Parathyroid adenoma (tissue), 2 donors: ENCODE measurements at regions not wholly inside any gene's neighbourhood (a gene's known extent, or its start where the extent isn't known, plus 50 kb on each side); places are given as distances from the start of the nearest gene placed in this dataset.

Experiments
- H2AFZ ChIP-seq: fragments of 300-600 bp; sonication (generic); one replicate; pipeline ENCODE4 v1.7.0; 2017; ENCODE audit warnings: antibody characterized with exemption, mild to moderate bottlenecking
- H3K27ac ChIP-seq: fragments of 300-600 bp; sonication (generic); one replicate; pipeline ENCODE4 v1.7.0; 2017
- H3K27me3 ChIP-seq: fragments of 300-600 bp; sonication (generic); one replicate; pipeline ENCODE4 v1.7.0; 2017; ENCODE audit warnings: low read length; ENCODE audit not compliant: control insufficient read depth, insufficient read depth
- H3K36me3 ChIP-seq: fragments of 300-600 bp; sonication (generic); one replicate; pipeline ENCODE4 v1.7.0; 2017; ENCODE audit warnings: low read length; ENCODE audit not compliant: control insufficient read depth, insufficient read depth
- H3K4me1 ChIP-seq: fragments of 300-600 bp; sonication (generic); one replicate; pipeline ENCODE4 v1.7.0; 2017; ENCODE audit warnings: control low read depth
- H3K4me2 ChIP-seq: fragments of 300-600 bp; sonication (generic); one replicate; pipeline ENCODE4 v1.7.0; 2017; ENCODE audit warnings: low read length
- H3K4me3 ChIP-seq: fragments of 300-600 bp; sonication (generic); one replicate; pipeline ENCODE4 v1.7.0; 2017; ENCODE audit warnings: low read depth, low read length
- H3K79me2 ChIP-seq: fragments of 300-600 bp; sonication (generic); one replicate; pipeline ENCODE4 v1.7.0; 2017; ENCODE audit warnings: control low read depth
- H3K9ac ChIP-seq: fragments of 300-600 bp; sonication (generic); one replicate; pipeline ENCODE4 v1.7.0; 2017; ENCODE audit warnings: mild to moderate bottlenecking
- H3K9me3 ChIP-seq: fragments of 300-600 bp; sonication (generic); one replicate; pipeline ENCODE4 v1.7.0; 2017; ENCODE audit warnings: low read length; ENCODE audit not compliant: control insufficient read depth
- CTCF ChIP-seq: fragments of 300-600 bp; sonication (generic); IDR thresholded peaks from one replicate; pipeline ENCODE4 v1.7.0; 2017; ENCODE audit warnings: antibody characterized with exemption, mild to moderate bottlenecking
- donor health status: primary hyperparathyroidism.

- Histone ChIP-seq H3K27ac (peak overlapping the region; percentile 67), H3K79me2 (no peaks in the 10 kb centered on the region), H3K9me3 (no peaks in the 10 kb centered on the region), H3K9ac (no peak overlapping the region), H3K4me1 (peaks cover 18% of the 10 kb centered on the region), H3K4me2 (peak overlapping the region; percentile 37), H3K4me3 (no peak overlapping the region), H2AFZ (peak overlapping the region; percentile 76), H3K36me3 (no peaks in the 10 kb centered on the region), H3K27me3 (no peaks in the 10 kb centered on the region)
- no peak for TF ChIP-seq CTCF
Measured at GRCh38 chr4:15232366-15233263, 195.2 kb upstream of the C1QTNF7 start.

GRCh38 chr4:15233264-15233597 lies 194.6 kb upstream of the C1QTNF7 start:
- H3K4me1 ChIP-seq: peaks cover 21% of the 10 kb centered on the region
- H3K27me3 ChIP-seq: no peaks in the 10 kb centered on the region
- no peaks in the 10 kb centered on the region for H3K9me3 ChIP-seq
- H3K4me3 ChIP-seq: no peak overlapping the region
- H2AFZ ChIP-seq: peak overlapping the region; percentile 76
- peak overlapping the region; percentile 67 for H3K27ac ChIP-seq
- no peak overlapping the region for H3K9ac ChIP-seq
- no peak for TF ChIP-seq CTCF
- no peaks in the 10 kb centered on the region for H3K36me3 ChIP-seq
- H3K4me2 ChIP-seq: peak overlapping the region; percentile 37
- H3K79me2 ChIP-seq: no peaks in the 10 kb centered on the region

GRCh38 chr4:15233626-15234025 lies 194.2 kb upstream of the C1QTNF7 start:
- peak overlapping the region; percentile 76 for H2AFZ ChIP-seq
- peaks cover 23% of the 10 kb centered on the region for H3K4me1 ChIP-seq
- no peak overlapping the region for H3K4me2 ChIP-seq
- no peaks in the 10 kb centered on the region for H3K9me3 ChIP-seq
- no peaks in the 10 kb centered on the region for H3K36me3 ChIP-seq
- no peaks in the 10 kb centered on the region for H3K79me2 ChIP-seq
- peak overlapping the region; percentile 67 for H3K27ac ChIP-seq
- TF ChIP-seq CTCF: no peak
- H3K27me3 ChIP-seq: no peaks in the 10 kb centered on the region
- no peak overlapping the region for H3K9ac ChIP-seq
- no peak overlapping the region for H3K4me3 ChIP-seq

GRCh38 chr4:15234116-15234855 lies 193.5 kb upstream of the C1QTNF7 start:
- TF ChIP-seq CTCF: no peak
- Histone ChIP-seq H3K9me3 (no peaks in the 10 kb centered on the region), H3K4me1 (peaks cover 25% of the 10 kb centered on the region), H3K27ac (no peak overlapping the region), H3K36me3 (no peaks in the 10 kb centered on the region), H3K9ac (no peak overlapping the region), H3K79me2 (no peaks in the 10 kb centered on the region), H3K4me3 (no peak overlapping the region), H3K27me3 (no peaks in the 10 kb centered on the region), H2AFZ (no peak overlapping the region), H3K4me2 (no peak overlapping the region)
